ENCODE measurements at regions not wholly inside any gene's neighbourhood (a gene's known extent, or its start where the extent isn't known, plus 50 kb on each side); places are given as distances from the start of the nearest gene placed in this dataset.

GRCh38 chr13:37338726-37339385 lies 233.4 kb upstream of the CSNK1A1L start:
- Histone ChIP-seq H3K27me3 (ENCODE audit: low read depth) (no peaks in the 10 kb centered on the region), H3K9me3 (no peaks in the 10 kb centered on the region), H3K4me1 (no peaks in the 10 kb centered on the region), H3K4me3 (no peak overlapping the region), H3K36me3 (replicated peaks) (no peaks in the 10 kb centered on the region)
- DNase-seq (ENCODE audit: low spot score in 2 of 2): no peak
- in situ Hi-C loops (cut with MboI; ENCODE audit: low sequenced_read_pairs): loop anchor here (25.0 kb wide), 1 partner anchor 98 kb away; no protein-coding TSS in a partner anchor

- in situ Hi-C loops (cut with MboI; ENCODE audit: low sequenced_read_pairs): loop anchor here (25.0 kb wide), 1 partner anchor 111 kb away; no protein-coding TSS in a partner anchor
- H3K27me3 ChIP-seq (ENCODE audit: low read depth): no peaks in the 10 kb centered on the region
- H3K9me3 ChIP-seq: no peaks in the 10 kb centered on the region
- no peak overlapping the region for H3K4me3 ChIP-seq
- DNase-seq (ENCODE audit: low spot score in 2 of 2): no peak
- no peaks in the 10 kb centered on the region for H3K36me3 ChIP-seq (replicated peaks)
- H3K4me1 ChIP-seq: no peaks in the 10 kb centered on the region
Measured at GRCh38 chr13:37326334-37326733, 220.9 kb upstream of the CSNK1A1L start.

- Histone ChIP-seq H3K4me1 (no peaks in the 10 kb centered on the region), H3K36me3 (replicated peaks) (no peaks in the 10 kb centered on the region), H3K9me3 (no peaks in the 10 kb centered on the region), H3K4me3 (no peak overlapping the region), H3K27me3 (ENCODE audit: low read depth) (no peaks in the 10 kb centered on the region)
- DNase-seq (ENCODE audit: low spot score in 2 of 2): no peak
- in situ Hi-C loops (cut with MboI; ENCODE audit: low sequenced_read_pairs): no loop called here
Measured at GRCh38 chr13:37319031-37319443, 213.6 kb upstream of the CSNK1A1L start.

- peaks cover 11% of the 10 kb centered on the region for H3K4me1 ChIP-seq
- no peak overlapping the region for H3K4me3 ChIP-seq
- no peak for DNase-seq (ENCODE audit: low spot score in 2 of 2)
- in situ Hi-C loops (cut with MboI; ENCODE audit: low sequenced_read_pairs): no loop called here
- H3K27me3 ChIP-seq (ENCODE audit: low read depth): no peaks in the 10 kb centered on the region
- H3K9me3 ChIP-seq: no peaks in the 10 kb centered on the region
- H3K36me3 ChIP-seq (replicated peaks): no peaks in the 10 kb centered on the region
Measured at GRCh38 chr13:37316935-37317334, 211.5 kb upstream of the CSNK1A1L start.

GRCh38 chr13:37313372-37313771 lies 207.9 kb upstream of the CSNK1A1L start:
- in situ Hi-C loops (cut with MboI; ENCODE audit: low sequenced_read_pairs): no loop called here

GRCh38 chr13:37306778-37307544 lies 201.5 kb upstream of the CSNK1A1L start:
- no peaks in the 10 kb centered on the region for H3K36me3 ChIP-seq (replicated peaks)
- H3K9me3 ChIP-seq: no peaks in the 10 kb centered on the region
- no peak overlapping the region for H3K4me3 ChIP-seq
- DNase-seq (ENCODE audit: low spot score in 2 of 2): no peak
- in situ Hi-C loops (cut with MboI; ENCODE audit: low sequenced_read_pairs): no loop called here
- no peaks in the 10 kb centered on the region for H3K4me1 ChIP-seq
- no peaks in the 10 kb centered on the region for H3K27me3 ChIP-seq (ENCODE audit: low read depth)

More at GRCh38 chr13:37313372-37313771, 207.9 kb upstream of the CSNK1A1L start:
- no peaks in the 10 kb centered on the region for H3K27me3 ChIP-seq (ENCODE audit: low read depth)
- H3K4me3 ChIP-seq: no peak overlapping the region
- H3K36me3 ChIP-seq (replicated peaks): no peaks in the 10 kb centered on the region
- peak in 1 of 2 experiments; percentile 67 for DNase-seq (ENCODE audit: low spot score in 2 of 2)
- peaks cover 11% of the 10 kb centered on the region for H3K4me1 ChIP-seq
- no peaks in the 10 kb centered on the region for H3K9me3 ChIP-seq

GRCh38 chr13:37303606-37304005 lies 198.1 kb upstream of the CSNK1A1L start:
- in situ Hi-C loops (cut with MboI; ENCODE audit: low sequenced_read_pairs): no loop called here
- DNase-seq (ENCODE audit: low spot score in 2 of 2): no peak
- H3K4me3 ChIP-seq: no peak overlapping the region
- H3K9me3 ChIP-seq: no peaks in the 10 kb centered on the region
- H3K27me3 ChIP-seq (ENCODE audit: low read depth): no peaks in the 10 kb centered on the region
- no peaks in the 10 kb centered on the region for H3K4me1 ChIP-seq
- H3K36me3 ChIP-seq (replicated peaks): no peaks in the 10 kb centered on the region

- Histone ChIP-seq H3K4me3 (no peak overlapping the region), H3K9me3 (no peaks in the 10 kb centered on the region), H3K27me3 (ENCODE audit: low read depth) (no peaks in the 10 kb centered on the region), H3K4me1 (no peaks in the 10 kb centered on the region), H3K36me3 (replicated peaks) (no peaks in the 10 kb centered on the region)
- no peak for DNase-seq (ENCODE audit: low spot score in 2 of 2)
- in situ Hi-C loops (cut with MboI; ENCODE audit: low sequenced_read_pairs): no loop called here
Measured at GRCh38 chr13:37302686-37303085, 197.2 kb upstream of the CSNK1A1L start.

- Histone ChIP-seq H3K4me1 (no peaks in the 10 kb centered on the region), H3K4me3 (no peak overlapping the region), H3K27me3 (ENCODE audit: low read depth) (no peaks in the 10 kb centered on the region), H3K9me3 (no peaks in the 10 kb centered on the region), H3K36me3 (replicated peaks) (no peaks in the 10 kb centered on the region)
- in situ Hi-C loops (cut with MboI; ENCODE audit: low sequenced_read_pairs): no loop called here
- no peak for DNase-seq (ENCODE audit: low spot score in 2 of 2)
Measured at GRCh38 chr13:37295573-37295972, 190.1 kb upstream of the CSNK1A1L start.

- H3K27me3 ChIP-seq (ENCODE audit: low read depth): no peaks in the 10 kb centered on the region
- H3K4me3 ChIP-seq: no peak overlapping the region
- no peaks in the 10 kb centered on the region for H3K9me3 ChIP-seq
- DNase-seq (ENCODE audit: low spot score in 2 of 2): no peak
- in situ Hi-C loops (cut with MboI; ENCODE audit: low sequenced_read_pairs): no loop called here
- no peaks in the 10 kb centered on the region for H3K36me3 ChIP-seq (replicated peaks)
- no peaks in the 10 kb centered on the region for H3K4me1 ChIP-seq
Measured at GRCh38 chr13:37295071-37295470, 189.6 kb upstream of the CSNK1A1L start.

- no peaks in the 10 kb centered on the region for H3K27me3 ChIP-seq (ENCODE audit: low read depth)
- H3K36me3 ChIP-seq (replicated peaks): no peaks in the 10 kb centered on the region
- DNase-seq (ENCODE audit: low spot score in 2 of 2): no peak
- in situ Hi-C loops (cut with MboI; ENCODE audit: low sequenced_read_pairs): no loop called here
- no peaks in the 10 kb centered on the region for H3K9me3 ChIP-seq
- no peaks in the 10 kb centered on the region for H3K4me1 ChIP-seq
- no peak overlapping the region for H3K4me3 ChIP-seq
Measured at GRCh38 chr13:37294472-37294871, 189.0 kb upstream of the CSNK1A1L start.

- Histone ChIP-seq H3K4me1 (no peaks in the 10 kb centered on the region), H3K9me3 (no peaks in the 10 kb centered on the region), H3K36me3 (replicated peaks) (no peaks in the 10 kb centered on the region), H3K4me3 (no peak overlapping the region), H3K27me3 (ENCODE audit: low read depth) (no peaks in the 10 kb centered on the region)
- no peak for DNase-seq (ENCODE audit: low spot score in 2 of 2)
- in situ Hi-C loops (cut with MboI; ENCODE audit: low sequenced_read_pairs): no loop called here
Measured at GRCh38 chr13:37293295-37293694, 187.8 kb upstream of the CSNK1A1L start.

GRCh38 chr13:37290716-37291505 lies 185.4 kb upstream of the CSNK1A1L start:
- H3K9me3 ChIP-seq: no peaks in the 10 kb centered on the region
- H3K4me1 ChIP-seq: no peaks in the 10 kb centered on the region
- DNase-seq (ENCODE audit: low spot score in 2 of 2): no peak
- in situ Hi-C loops (cut with MboI; ENCODE audit: low sequenced_read_pairs): no loop called here
- no peak overlapping the region for H3K4me3 ChIP-seq
- no peaks in the 10 kb centered on the region for H3K36me3 ChIP-seq (replicated peaks)
- no peaks in the 10 kb centered on the region for H3K27me3 ChIP-seq (ENCODE audit: low read depth)
